Panc1 (cell line): ENCODE measurements at regions not wholly inside any gene's neighbourhood (a gene's known extent, or its start where the extent isn't known, plus 50 kb on each side); places are given as distances from the start of the nearest gene placed in this dataset.

Source experiments
- ATAC-seq: fragments of 200-7000 bp; cut with Tn5 transposase; 2 replicates; pipeline ENCODE4 v1.9.1; 2020; ENCODE audit warnings: mild to moderate bottlenecking, moderate library complexity
- BruUV-seq: library from RNA; stranded (reverse); fragments of 400-500 nt; replicated peaks from 2 replicates; lab custom pipeline; 2021; lab: Mats Ljungman, UMichigan
- CTCF ChIA-PET: fragments of 300-600 bp; sonication (Branson Sonifier 250); formaldehyde crosslinking; loops from one replicate; lab custom pipeline; 2022; ENCODE audit warnings: antibody characterized with exemption; lab: Charles Lee
- POLR2A ChIA-PET: fragments of 300-600 bp; sonication (Branson Sonifier 250); formaldehyde crosslinking; loops from one replicate; lab custom pipeline; 2022; ENCODE audit warnings: antibody characterized with exemption; lab: Charles Lee
- DNase-seq: peaks from one replicate; pipeline ENCODE4 v3.0.0-alpha.2; 2010; ENCODE audit warnings: low read depth, low spot score
- H3K27ac ChIP-seq: 2 replicates; pipeline ENCODE4 v1.5.1; 2011; ENCODE audit warnings: mild to moderate bottlenecking, low read length, inconsistent platforms
- H3K27me3 ChIP-seq: fragments of 200-500 bp; sonication (Bioruptor generic); 2 replicates; pipeline ENCODE4 v1.6.0; 2014; ENCODE audit warnings: low read length, inconsistent platforms; ENCODE audit not compliant: control insufficient read depth, insufficient read depth
- H3K36me3 ChIP-seq: fragments of 200-500 bp; sonication (Bioruptor generic); 2 replicates; pipeline ENCODE4 v1.5.1; 2014; ENCODE audit warnings: inconsistent platforms, mild to moderate bottlenecking, low read length, moderate library complexity; ENCODE audit not compliant: control insufficient read depth, insufficient read depth
- H3K4me1 ChIP-seq: 2 replicates; pipeline ENCODE4 v1.5.1; 2011; ENCODE audit warnings: inconsistent platforms, mild to moderate bottlenecking, low read length, moderate library complexity; ENCODE audit not compliant: control insufficient read depth, insufficient read depth
- H3K4me3 ChIP-seq, 2 experiments: 2 replicates each; pipeline ENCODE4 v1.5.1; 2011 to 2012; ENCODE audit warnings: low read depth in 2 of 2, low read length in 2 of 2, mild to moderate bottlenecking in 2 of 2, inconsistent platforms in 1 of 2, moderate library complexity in 1 of 2
- H3K9me3 ChIP-seq: fragments of 200-500 bp; sonication (Bioruptor generic); 2 replicates; pipeline ENCODE4 v1.5.1; 2014; ENCODE audit warnings: low read depth, mild to moderate bottlenecking, inconsistent platforms, low read length, moderate library complexity; ENCODE audit not compliant: control insufficient read depth, insufficient read depth
- POLR2AphosphoS5 ChIP-seq: IDR thresholded peaks from 2 replicates; pipeline ENCODE4 v1.6.1; 2012; ENCODE audit warnings: mild to moderate bottlenecking, low read depth, low read length, moderate library complexity
- SIN3A ChIP-seq: IDR thresholded peaks from 2 replicates; pipeline ENCODE4 v1.6.1; 2012; ENCODE audit warnings: low read depth, mild to moderate bottlenecking, low read length, moderate library complexity, borderline replicate concordance; ENCODE audit not compliant: insufficient read depth
- TCF7L2 ChIP-seq: IDR thresholded peaks from 2 replicates; pipeline ENCODE4 v1.6.1; 2011; ENCODE audit warnings: mild to moderate bottlenecking, low read depth, low read length, inconsistent platforms
- in situ Hi-C: cut with HindIII; loops from 2 replicates; pipeline ENCODE4 v1.10.0; 2016; ENCODE audit warnings: low sequenced_read_pairs, low pct_unique_long_range_greater_than_20kb
- intact Hi-C: fragments of 100-400 bp; cut with micrococcal nuclease; formaldehyde crosslinking; loops from one replicate; pipeline ENCODE4 v1.10.0; 2022; ENCODE audit not compliant: unreplicated experiment
- TF ChIP-seq, protein P1 (sequence below): fragments of 450-650 bp; IDR thresholded peaks from 2 replicates; pipeline ENCODE4 v1.5.1; 2017; ENCODE audit warnings: mild to moderate bottlenecking
- TF ChIP-seq, protein P2 (sequence below), 2 experiments: IDR thresholded peaks; 2 replicates each; pipeline ENCODE4 v1.6.1; 2011 to 2012; ENCODE audit warnings: low read depth in 2 of 2, control low read depth in 1 of 2, low read length in 1 of 2, mild to moderate bottlenecking in 1 of 2, moderate library complexity in 1 of 2; ENCODE audit not compliant: insufficient read depth in 1 of 2

DNA sequence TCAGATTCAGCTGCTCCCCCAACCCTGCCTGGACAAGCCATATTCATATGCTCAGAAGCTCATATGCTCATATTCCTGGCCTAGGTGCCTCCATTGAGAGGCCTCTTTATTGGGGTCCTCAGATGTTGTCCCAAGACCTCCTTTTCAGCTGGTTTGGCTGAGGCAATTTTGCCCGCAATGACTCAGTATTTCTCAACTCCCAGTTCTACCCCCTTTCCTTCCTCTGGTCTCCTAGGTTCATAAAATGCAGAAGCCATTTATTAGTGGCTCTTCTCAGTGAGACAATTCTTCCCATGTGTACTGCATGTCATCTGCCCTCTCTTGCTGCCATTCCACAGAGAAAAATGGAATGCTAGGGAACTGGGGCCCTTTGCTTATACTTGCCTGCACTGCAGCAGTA, 110.7 kb downstream of the INHBA start:
- no peak for DNase-seq
- Histone ChIP-seq H3K36me3 (no peaks in the 10 kb centered on the region), H3K27me3 (no peaks in the 10 kb centered on the region), H3K9me3 (peaks cover 5% of the 10 kb centered on the region; the same call in 1 of the 2 replicates), H3K4me3 (no peak overlapping the region), H3K27ac (no peak overlapping the region), H3K4me1 (no peaks in the 10 kb centered on the region)
- TF ChIP-seq POLR2AphosphoS5: no peak
- TF ChIP-seq, protein P1, sequence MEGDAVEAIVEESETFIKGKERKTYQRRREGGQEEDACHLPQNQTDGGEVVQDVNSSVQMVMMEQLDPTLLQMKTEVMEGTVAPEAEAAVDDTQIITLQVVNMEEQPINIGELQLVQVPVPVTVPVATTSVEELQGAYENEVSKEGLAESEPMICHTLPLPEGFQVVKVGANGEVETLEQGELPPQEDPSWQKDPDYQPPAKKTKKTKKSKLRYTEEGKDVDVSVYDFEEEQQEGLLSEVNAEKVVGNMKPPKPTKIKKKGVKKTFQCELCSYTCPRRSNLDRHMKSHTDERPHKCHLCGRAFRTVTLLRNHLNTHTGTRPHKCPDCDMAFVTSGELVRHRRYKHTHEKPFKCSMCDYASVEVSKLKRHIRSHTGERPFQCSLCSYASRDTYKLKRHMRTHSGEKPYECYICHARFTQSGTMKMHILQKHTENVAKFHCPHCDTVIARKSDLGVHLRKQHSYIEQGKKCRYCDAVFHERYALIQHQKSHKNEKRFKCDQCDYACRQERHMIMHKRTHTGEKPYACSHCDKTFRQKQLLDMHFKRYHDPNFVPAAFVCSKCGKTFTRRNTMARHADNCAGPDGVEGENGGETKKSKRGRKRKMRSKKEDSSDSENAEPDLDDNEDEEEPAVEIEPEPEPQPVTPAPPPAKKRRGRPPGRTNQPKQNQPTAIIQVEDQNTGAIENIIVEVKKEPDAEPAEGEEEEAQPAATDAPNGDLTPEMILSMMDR: no peak
- TF ChIP-seq TCF7L2: no peak
- no peak for TF ChIP-seq SIN3A
- TF ChIP-seq, protein P2, sequence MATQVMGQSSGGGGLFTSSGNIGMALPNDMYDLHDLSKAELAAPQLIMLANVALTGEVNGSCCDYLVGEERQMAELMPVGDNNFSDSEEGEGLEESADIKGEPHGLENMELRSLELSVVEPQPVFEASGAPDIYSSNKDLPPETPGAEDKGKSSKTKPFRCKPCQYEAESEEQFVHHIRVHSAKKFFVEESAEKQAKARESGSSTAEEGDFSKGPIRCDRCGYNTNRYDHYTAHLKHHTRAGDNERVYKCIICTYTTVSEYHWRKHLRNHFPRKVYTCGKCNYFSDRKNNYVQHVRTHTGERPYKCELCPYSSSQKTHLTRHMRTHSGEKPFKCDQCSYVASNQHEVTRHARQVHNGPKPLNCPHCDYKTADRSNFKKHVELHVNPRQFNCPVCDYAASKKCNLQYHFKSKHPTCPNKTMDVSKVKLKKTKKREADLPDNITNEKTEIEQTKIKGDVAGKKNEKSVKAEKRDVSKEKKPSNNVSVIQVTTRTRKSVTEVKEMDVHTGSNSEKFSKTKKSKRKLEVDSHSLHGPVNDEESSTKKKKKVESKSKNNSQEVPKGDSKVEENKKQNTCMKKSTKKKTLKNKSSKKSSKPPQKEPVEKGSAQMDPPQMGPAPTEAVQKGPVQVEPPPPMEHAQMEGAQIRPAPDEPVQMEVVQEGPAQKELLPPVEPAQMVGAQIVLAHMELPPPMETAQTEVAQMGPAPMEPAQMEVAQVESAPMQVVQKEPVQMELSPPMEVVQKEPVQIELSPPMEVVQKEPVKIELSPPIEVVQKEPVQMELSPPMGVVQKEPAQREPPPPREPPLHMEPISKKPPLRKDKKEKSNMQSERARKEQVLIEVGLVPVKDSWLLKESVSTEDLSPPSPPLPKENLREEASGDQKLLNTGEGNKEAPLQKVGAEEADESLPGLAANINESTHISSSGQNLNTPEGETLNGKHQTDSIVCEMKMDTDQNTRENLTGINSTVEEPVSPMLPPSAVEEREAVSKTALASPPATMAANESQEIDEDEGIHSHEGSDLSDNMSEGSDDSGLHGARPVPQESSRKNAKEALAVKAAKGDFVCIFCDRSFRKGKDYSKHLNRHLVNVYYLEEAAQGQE (IDR thresholded peaks at IDR 0.05; ENCODE audit: insufficient read depth in 1 of 2, low read depth in 2 of 2, low read length in 1 of 2): no peak
- ChIA-PET POLR2A (no interaction called here), CTCF (no interaction called here)
- intact Hi-C loops (no loop called here), in situ Hi-C loops (no loop called here)
- no peak for ATAC-seq
- BruUV-seq: no TSS peak

DNA sequence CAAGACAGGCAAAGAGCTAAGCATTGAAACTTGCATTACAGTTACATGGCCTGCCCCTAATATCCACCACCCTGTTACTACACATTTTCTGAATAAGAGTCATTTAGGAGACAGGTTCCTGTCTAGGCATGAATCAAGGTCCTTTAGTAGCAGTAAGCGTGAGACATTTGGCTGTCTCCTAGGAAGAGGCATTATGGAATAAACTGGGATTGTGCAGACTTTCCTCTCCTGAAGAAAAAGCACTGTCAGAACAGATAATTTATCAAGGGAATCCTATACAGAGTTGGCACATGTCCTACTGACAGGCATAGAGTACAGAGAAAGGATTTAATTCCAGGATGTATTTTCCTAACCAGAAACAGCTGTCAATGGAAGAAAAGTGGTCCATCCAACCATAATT, 111.9 kb downstream of the INHBA start:
- no peak overlapping the region for H3K4me3 ChIP-seq
- TF ChIP-seq SIN3A: no peak
- TF ChIP-seq, protein P1: no peak
- TF ChIP-seq POLR2AphosphoS5: no peak
- TF ChIP-seq TCF7L2: no peak
- TF ChIP-seq, protein P2 (IDR thresholded peaks at IDR 0.05; ENCODE audit: insufficient read depth in 1 of 2, low read depth in 2 of 2, low read length in 1 of 2): no peak
- H3K36me3 ChIP-seq: no peaks in the 10 kb centered on the region
- H3K4me1 ChIP-seq: no peaks in the 10 kb centered on the region
- ATAC-seq: no peak
- H3K9me3 ChIP-seq: no peaks in the 10 kb centered on the region; the same call in 1 of the 2 replicates
- DNase-seq: no peak
- ChIA-PET POLR2A (no interaction called here), CTCF (no interaction called here)
- in situ Hi-C loops (no loop called here), intact Hi-C loops (no loop called here)
- H3K27me3 ChIP-seq: no peaks in the 10 kb centered on the region
- H3K27ac ChIP-seq: no peak overlapping the region
- no TSS peak for BruUV-seq
